SK-N-SH treated with all-trans-retinoic acid at 6 μM for 48 hours (cell line): ENCODE measurements at regions not wholly inside any gene's neighbourhood (a gene's known extent, or its start where the extent isn't known, plus 50 kb on each side); places are given as distances from the start of the nearest gene placed in this dataset.

Experiments used
- ATAC-seq: fragments of 200-7000 bp; cut with Tn5 transposase; 3 replicates; pipeline ENCODE4 v1.9.1; 2020; ENCODE audit warnings: mild to moderate bottlenecking, moderate library complexity
- ARNTL ChIP-seq: fragments of 450-650 bp; formaldehyde crosslinking; IDR thresholded peaks from 2 replicates; pipeline ENCODE4 v1.5.0; 2020; ENCODE audit warnings: low read depth, mild to moderate bottlenecking, moderate library complexity, borderline replicate concordance
- BACH2 ChIP-seq: fragments of 250-450 bp; sonication (Bioruptor Pico); IDR thresholded peaks from 2 replicates; pipeline ENCODE4 v1.9.0; 2021; ENCODE audit warnings: mild to moderate bottlenecking, borderline replicate concordance
- CSDC2 ChIP-seq: fragments of 250-450 bp; sonication (Bioruptor Pico); IDR thresholded peaks from 2 replicates; pipeline ENCODE4 v1.5.0; 2020; ENCODE audit warnings: mild to moderate bottlenecking, moderate library complexity
- ESRRG ChIP-seq: fragments of 250-450 bp; sonication (Bioruptor Pico); IDR thresholded peaks from 2 replicates; pipeline ENCODE4 v1.6.1; 2021; ENCODE audit warnings: mild to moderate bottlenecking
- GLIS3 ChIP-seq: fragments of 250-450 bp; sonication (Bioruptor Pico); IDR thresholded peaks from 2 replicates; pipeline ENCODE4 v1.5.0; 2020; ENCODE audit warnings: mild to moderate bottlenecking, moderate library complexity
- ISL1 ChIP-seq: fragments of 250-450 bp; sonication (Bioruptor Pico); IDR thresholded peaks from 2 replicates; pipeline ENCODE4 v2.1.2; 2022; ENCODE audit warnings: mild to moderate bottlenecking, moderate library complexity
- RARB ChIP-seq: fragments of 250-450 bp; sonication (Bioruptor Pico); IDR thresholded peaks from 2 replicates; pipeline ENCODE4 v1.8.0; 2021; ENCODE audit warnings: mild to moderate bottlenecking, moderate library complexity
- SNAI2 ChIP-seq: fragments of 250-450 bp; sonication (Bioruptor Pico); IDR thresholded peaks from 2 replicates; pipeline ENCODE4 v1.5.0; 2020; ENCODE audit warnings: mild to moderate bottlenecking, moderate library complexity
- TCF4 ChIP-seq: fragments of 250-450 bp; sonication (Bioruptor Pico); IDR thresholded peaks from 2 replicates; pipeline ENCODE4 v1.8.0; 2021; ENCODE audit warnings: mild to moderate bottlenecking, moderate library complexity, borderline replicate concordance
- TOX ChIP-seq: fragments of 250-450 bp; sonication (Bioruptor Pico); IDR thresholded peaks from 2 replicates; pipeline ENCODE4 v1.8.0; 2021; ENCODE audit warnings: mild to moderate bottlenecking, moderate library complexity, borderline replicate concordance
- ZC3H10 ChIP-seq: fragments of 250-450 bp; sonication (Bioruptor Pico); IDR thresholded peaks from 2 replicates; pipeline ENCODE4 v1.5.1; 2021; ENCODE audit warnings: mild to moderate bottlenecking, moderate library complexity
- ZFP3 ChIP-seq: fragments of 250-450 bp; sonication (Bioruptor Pico); IDR thresholded peaks from 2 replicates; pipeline ENCODE4 v1.5.0; 2020; ENCODE audit warnings: mild to moderate bottlenecking, moderate library complexity
- ZFP30 ChIP-seq: fragments of 450-650 bp; formaldehyde crosslinking; IDR thresholded peaks from 2 replicates; pipeline ENCODE4 v1.5.0; 2022; ENCODE audit warnings: mild to moderate bottlenecking, moderate library complexity
- ZNF565 ChIP-seq: fragments of 450-650 bp; formaldehyde crosslinking; conservative IDR thresholded peaks from 2 replicates; pipeline ENCODE4 v1.5.0; 2020; ENCODE audit warnings: low read depth, mild to moderate bottlenecking, moderate library complexity
- ZNF70 ChIP-seq: fragments of 450-650 bp; formaldehyde crosslinking; IDR thresholded peaks from 2 replicates; pipeline ENCODE4 v1.5.0; 2020; ENCODE audit warnings: mild to moderate bottlenecking, moderate library complexity
- TF ChIP-seq, protein P1 (sequence below): fragments of 250-450 bp; sonication (Bioruptor Pico); IDR thresholded peaks from 2 replicates; pipeline ENCODE4 v1.8.0; 2020; ENCODE audit warnings: mild to moderate bottlenecking, moderate library complexity, borderline replicate concordance
- TF ChIP-seq, protein P2 (sequence below): fragments of 250-450 bp; sonication (Bioruptor Pico); IDR thresholded peaks from 2 replicates; pipeline ENCODE4 v1.5.1; 2020; ENCODE audit warnings: low read depth, mild to moderate bottlenecking, moderate library complexity
- TF ChIP-seq, protein P3 (sequence below): fragments of 250-450 bp; sonication (Bioruptor Pico); IDR thresholded peaks from 2 replicates; pipeline ENCODE4 v1.8.0; 2021; ENCODE audit warnings: low read depth, mild to moderate bottlenecking, moderate library complexity, borderline replicate concordance
- TF ChIP-seq, protein P4 (sequence below): fragments of 250-450 bp; sonication (Bioruptor Pico); IDR thresholded peaks from 2 replicates; pipeline ENCODE4 v1.5.0; 2020; ENCODE audit warnings: mild to moderate bottlenecking, moderate library complexity
- TF ChIP-seq, protein P5 (sequence below): fragments of 250-450 bp; sonication (Bioruptor Pico); IDR thresholded peaks from 2 replicates; pipeline ENCODE4 v1.5.1; 2021; ENCODE audit warnings: mild to moderate bottlenecking, moderate library complexity

DNA sequence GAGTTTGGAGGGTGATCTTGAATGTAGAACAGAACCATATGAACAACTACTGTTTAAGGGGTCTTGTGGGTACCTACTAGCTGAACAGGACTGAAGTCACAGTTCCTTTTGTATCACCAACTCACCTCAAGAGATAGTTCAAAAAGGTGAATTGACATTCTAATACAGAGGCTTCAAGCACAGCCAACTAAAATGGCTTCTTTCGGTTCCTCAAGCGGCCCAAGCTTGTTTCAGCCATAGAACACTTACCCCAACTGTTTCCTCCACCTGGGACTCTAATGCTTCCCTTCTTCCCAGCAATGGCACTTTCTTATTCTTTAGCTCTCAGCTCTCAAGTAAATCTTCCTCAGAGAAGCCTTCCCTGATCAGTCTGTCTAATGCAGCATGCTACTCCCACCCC lies 277.5 kb upstream of the GK2 start (continued):
- TF ChIP-seq GLIS3 (CRISPR knock-in tag): no peak

DNA sequence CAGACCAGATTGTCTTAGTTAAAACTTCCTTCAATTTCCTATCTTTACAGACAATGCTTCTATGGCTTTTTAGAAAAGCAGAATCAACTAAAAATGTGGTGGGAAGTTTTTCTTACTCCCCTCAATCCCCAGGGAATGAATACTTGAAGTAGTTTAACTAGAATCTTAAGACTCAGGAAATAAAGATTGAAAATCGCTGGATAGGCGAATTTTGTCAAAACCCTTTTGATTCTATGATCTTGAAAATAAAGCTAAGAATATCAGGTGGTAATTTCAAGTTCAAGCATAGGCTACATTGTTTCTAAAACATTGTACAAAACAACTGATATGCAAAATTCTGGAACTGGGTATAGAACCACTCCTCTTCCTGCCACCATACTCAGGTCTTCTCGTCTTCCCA lies 276.5 kb upstream of the GK2 start:
- TF ChIP-seq, protein P1, sequence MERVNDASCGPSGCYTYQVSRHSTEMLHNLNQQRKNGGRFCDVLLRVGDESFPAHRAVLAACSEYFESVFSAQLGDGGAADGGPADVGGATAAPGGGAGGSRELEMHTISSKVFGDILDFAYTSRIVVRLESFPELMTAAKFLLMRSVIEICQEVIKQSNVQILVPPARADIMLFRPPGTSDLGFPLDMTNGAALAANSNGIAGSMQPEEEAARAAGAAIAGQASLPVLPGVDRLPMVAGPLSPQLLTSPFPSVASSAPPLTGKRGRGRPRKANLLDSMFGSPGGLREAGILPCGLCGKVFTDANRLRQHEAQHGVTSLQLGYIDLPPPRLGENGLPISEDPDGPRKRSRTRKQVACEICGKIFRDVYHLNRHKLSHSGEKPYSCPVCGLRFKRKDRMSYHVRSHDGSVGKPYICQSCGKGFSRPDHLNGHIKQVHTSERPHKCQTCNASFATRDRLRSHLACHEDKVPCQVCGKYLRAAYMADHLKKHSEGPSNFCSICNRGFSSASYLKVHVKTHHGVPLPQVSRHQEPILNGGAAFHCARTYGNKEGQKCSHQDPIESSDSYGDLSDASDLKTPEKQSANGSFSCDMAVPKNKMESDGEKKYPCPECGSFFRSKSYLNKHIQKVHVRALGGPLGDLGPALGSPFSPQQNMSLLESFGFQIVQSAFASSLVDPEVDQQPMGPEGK (CRISPR knock-in tag): no peak
- TF ChIP-seq ARNTL (CRISPR knock-in tag) (no peak), ISL1 (CRISPR knock-in tag) (no peak), ESRRG (no peak), RARB (CRISPR knock-in tag) (no peak), BACH2 (CRISPR knock-in tag) (no peak), ZC3H10 (CRISPR knock-in tag) (no peak)
- TF ChIP-seq, protein P2, sequence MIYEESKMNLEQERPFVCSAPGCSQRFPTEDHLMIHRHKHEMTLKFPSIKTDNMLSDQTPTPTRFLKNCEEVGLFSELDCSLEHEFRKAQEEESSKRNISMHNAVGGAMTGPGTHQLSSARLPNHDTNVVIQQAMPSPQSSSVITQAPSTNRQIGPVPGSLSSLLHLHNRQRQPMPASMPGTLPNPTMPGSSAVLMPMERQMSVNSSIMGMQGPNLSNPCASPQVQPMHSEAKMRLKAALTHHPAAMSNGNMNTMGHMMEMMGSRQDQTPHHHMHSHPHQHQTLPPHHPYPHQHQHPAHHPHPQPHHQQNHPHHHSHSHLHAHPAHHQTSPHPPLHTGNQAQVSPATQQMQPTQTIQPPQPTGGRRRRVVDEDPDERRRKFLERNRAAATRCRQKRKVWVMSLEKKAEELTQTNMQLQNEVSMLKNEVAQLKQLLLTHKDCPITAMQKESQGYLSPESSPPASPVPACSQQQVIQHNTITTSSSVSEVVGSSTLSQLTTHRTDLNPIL (CRISPR knock-in tag): no peak
- ATAC-seq: no peak

DNA sequence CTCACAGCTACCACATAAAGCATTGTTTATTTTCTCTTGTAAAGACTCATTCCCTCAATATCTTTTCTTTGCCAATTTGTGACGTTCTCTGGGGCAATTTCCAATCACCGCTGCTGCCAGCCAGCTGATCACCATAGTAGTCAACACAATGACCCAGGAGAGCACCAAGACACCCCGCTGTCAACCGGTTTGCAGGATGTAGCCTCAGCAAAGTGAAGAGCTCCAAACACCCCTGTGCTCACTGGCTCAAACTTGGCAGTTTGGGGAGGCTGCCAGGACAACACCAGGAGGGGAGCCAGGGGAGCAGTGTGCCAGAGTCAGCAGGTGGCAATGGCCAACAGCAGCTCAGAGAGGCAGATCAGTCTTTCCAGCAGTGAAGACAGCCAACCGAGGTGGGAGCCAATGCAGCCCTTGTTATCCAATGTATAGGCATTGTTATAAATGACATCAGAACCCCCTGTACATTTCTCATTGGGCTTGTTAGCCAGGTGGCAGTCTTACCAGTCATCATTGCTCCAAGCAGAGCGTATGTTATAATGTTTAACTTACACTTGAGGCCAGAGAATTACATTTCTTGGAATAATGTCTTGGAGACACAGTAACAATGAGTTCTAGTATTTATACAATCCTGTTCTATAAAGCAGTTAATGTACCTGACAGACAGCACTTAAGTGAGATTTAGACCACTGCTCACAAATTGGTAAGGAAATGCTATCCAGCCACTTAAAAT lies 274.9 kb upstream of the GK2 start:
- ATAC-seq: no peak
- TF ChIP-seq, protein P3, sequence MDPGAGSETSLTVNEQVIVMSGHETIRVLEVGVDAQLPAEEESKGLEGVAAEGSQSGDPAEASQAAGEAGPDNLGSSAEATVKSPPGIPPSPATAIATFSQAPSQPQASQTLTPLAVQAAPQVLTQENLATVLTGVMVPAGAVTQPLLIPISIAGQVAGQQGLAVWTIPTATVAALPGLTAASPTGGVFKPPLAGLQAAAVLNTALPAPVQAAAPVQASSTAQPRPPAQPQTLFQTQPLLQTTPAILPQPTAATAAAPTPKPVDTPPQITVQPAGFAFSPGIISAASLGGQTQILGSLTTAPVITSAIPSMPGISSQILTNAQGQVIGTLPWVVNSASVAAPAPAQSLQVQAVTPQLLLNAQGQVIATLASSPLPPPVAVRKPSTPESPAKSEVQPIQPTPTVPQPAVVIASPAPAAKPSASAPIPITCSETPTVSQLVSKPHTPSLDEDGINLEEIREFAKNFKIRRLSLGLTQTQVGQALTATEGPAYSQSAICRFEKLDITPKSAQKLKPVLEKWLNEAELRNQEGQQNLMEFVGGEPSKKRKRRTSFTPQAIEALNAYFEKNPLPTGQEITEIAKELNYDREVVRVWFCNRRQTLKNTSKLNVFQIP (CRISPR knock-in tag): no peak
- TF ChIP-seq RARB (CRISPR knock-in tag) (no peak), SNAI2 (no peak), TCF4 (CRISPR knock-in tag) (no peak), ZFP30 (CRISPR knock-in tag) (no peak), CSDC2 (CRISPR knock-in tag) (no peak), ZNF70 (CRISPR knock-in tag) (no peak), TOX (CRISPR knock-in tag) (no peak), ISL1 (CRISPR knock-in tag) (no peak), GLIS3 (CRISPR knock-in tag) (no peak)
- TF ChIP-seq, protein P4, sequence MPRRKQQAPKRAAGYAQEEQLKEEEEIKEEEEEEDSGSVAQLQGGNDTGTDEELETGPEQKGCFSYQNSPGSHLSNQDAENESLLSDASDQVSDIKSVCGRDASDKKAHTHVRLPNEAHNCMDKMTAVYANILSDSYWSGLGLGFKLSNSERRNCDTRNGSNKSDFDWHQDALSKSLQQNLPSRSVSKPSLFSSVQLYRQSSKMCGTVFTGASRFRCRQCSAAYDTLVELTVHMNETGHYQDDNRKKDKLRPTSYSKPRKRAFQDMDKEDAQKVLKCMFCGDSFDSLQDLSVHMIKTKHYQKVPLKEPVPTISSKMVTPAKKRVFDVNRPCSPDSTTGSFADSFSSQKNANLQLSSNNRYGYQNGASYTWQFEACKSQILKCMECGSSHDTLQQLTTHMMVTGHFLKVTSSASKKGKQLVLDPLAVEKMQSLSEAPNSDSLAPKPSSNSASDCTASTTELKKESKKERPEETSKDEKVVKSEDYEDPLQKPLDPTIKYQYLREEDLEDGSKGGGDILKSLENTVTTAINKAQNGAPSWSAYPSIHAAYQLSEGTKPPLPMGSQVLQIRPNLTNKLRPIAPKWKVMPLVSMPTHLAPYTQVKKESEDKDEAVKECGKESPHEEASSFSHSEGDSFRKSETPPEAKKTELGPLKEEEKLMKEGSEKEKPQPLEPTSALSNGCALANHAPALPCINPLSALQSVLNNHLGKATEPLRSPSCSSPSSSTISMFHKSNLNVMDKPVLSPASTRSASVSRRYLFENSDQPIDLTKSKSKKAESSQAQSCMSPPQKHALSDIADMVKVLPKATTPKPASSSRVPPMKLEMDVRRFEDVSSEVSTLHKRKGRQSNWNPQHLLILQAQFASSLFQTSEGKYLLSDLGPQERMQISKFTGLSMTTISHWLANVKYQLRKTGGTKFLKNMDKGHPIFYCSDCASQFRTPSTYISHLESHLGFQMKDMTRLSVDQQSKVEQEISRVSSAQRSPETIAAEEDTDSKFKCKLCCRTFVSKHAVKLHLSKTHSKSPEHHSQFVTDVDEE (CRISPR knock-in tag): no peak

DNA sequence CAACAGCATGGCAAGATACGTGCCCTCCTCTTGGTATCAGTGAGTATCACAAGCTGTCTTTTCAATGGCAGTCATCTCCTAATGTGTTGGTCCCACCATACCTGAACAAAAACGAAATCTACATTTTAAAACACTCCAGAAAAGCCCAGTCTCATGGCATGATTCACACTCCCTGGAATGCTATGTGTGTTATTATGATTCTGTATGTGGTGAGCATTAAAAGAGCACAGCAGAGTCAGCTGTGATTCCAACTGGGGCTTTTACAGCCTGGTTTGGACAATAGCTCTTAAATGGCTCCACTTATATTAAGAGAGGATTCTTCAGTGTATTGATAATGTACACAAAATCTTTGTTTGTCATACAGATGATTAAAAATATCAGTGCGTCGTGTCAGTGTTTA lies 274.1 kb upstream of the GK2 start:
- no peak for ATAC-seq

More for the DNA sequence above, 274.1 kb upstream of the GK2 start:
- no peak for TF ChIP-seq ZFP3 (CRISPR knock-in tag)
- no peak for TF ChIP-seq ARNTL (CRISPR knock-in tag)
- TF ChIP-seq ZFP30 (CRISPR knock-in tag): no peak
- TF ChIP-seq SNAI2: no peak
- TF ChIP-seq, protein P1 (CRISPR knock-in tag): no peak
- TF ChIP-seq ESRRG: no peak
- TF ChIP-seq ZNF565 (CRISPR knock-in tag): no peak
- TF ChIP-seq, protein P5, sequence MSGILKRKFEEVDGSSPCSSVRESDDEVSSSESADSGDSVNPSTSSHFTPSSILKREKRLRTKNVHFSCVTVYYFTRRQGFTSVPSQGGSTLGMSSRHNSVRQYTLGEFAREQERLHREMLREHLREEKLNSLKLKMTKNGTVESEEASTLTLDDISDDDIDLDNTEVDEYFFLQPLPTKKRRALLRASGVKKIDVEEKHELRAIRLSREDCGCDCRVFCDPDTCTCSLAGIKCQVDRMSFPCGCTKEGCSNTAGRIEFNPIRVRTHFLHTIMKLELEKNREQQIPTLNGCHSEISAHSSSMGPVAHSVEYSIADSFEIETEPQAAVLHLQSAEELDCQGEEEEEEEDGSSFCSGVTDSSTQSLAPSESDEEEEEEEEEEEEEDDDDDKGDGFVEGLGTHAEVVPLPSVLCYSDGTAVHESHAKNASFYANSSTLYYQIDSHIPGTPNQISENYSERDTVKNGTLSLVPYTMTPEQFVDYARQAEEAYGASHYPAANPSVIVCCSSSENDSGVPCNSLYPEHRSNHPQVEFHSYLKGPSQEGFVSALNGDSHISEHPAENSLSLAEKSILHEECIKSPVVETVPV (CRISPR knock-in tag): no peak
- no peak for TF ChIP-seq CSDC2 (CRISPR knock-in tag)
- TF ChIP-seq ISL1 (CRISPR knock-in tag): no peak
